GM12878 (cell line): ENCODE measurements at regions not wholly inside any gene's neighbourhood (a gene's known extent, or its start where the extent isn't known, plus 50 kb on each side); places are given as distances from the start of the nearest gene placed in this dataset.

Experiments
- ATAC-seq: fragments of 200-7000 bp; cut with Tn5 transposase; 3 replicates; pipeline ENCODE4 v1.9.1; 2020; ENCODE audit warnings: mild to moderate bottlenecking, moderate library complexity
- BruUV-seq: library from RNA; stranded (reverse); fragments of 400-500 nt; replicated peaks from 2 replicates; lab custom pipeline; 2021; lab: Mats Ljungman, UMichigan
- CTCF ChIA-PET: fragments of 300-600 bp; sonication (Branson Sonifier 250); formaldehyde crosslinking; extraction: SDS; loops from one replicate; lab custom pipeline; 2021; ENCODE audit warnings: inconsistent platforms; lab: Yijun Ruan, JAX
- POLR2A ChIA-PET: fragments of 350-600 bp; formaldehyde crosslinking; extraction: SDS; loops from one replicate; lab custom pipeline; 2021; ENCODE audit warnings: inconsistent platforms; lab: Charles Lee
- RAD21 ChIA-PET: fragments of 300-600 bp; sonication (Branson Sonifier 250); formaldehyde crosslinking; loops from one replicate; lab custom pipeline; 2023; ENCODE audit warnings: antibody characterized with exemption; ENCODE audit not compliant: unreplicated experiment; lab: Charles Lee
- SMC1A ChIA-PET: fragments of 300-600 bp; sonication (Branson Sonifier 250); formaldehyde crosslinking; loops from one replicate; lab custom pipeline; 2023; ENCODE audit not compliant: unreplicated experiment, uncharacterized antibody; lab: Charles Lee
- DNase-seq: peaks from one replicate; pipeline ENCODE4 v3.0.0-alpha.2; 2011; ENCODE audit warnings: low read depth, low spot score
- FAIRE-seq: peaks from 3 replicates; lab custom pipeline; 2011; peaks lifted over from hg19 to GRCh38; lab: Jason Lieb, UNC
- H2AFZ ChIP-seq: 2 replicates; pipeline ENCODE4 v1.6.0; 2011; ENCODE audit warnings: low read depth, low read length, control low read depth; ENCODE audit not compliant: control insufficient read depth
- H3K27ac ChIP-seq: 2 replicates; pipeline ENCODE4 v1.5.1; 2011; ENCODE audit warnings: control low read depth; ENCODE audit not compliant: control insufficient read depth, insufficient read depth
- H3K27me3 ChIP-seq, 2 experiments: replicated peaks in 1 of 2; 2 replicates each; pipeline versions ENCODE4 v1.6.0 to v1.6.1; 2011; ENCODE audit warnings: low read length in 1 of 2; ENCODE audit not compliant: control insufficient read depth in 2 of 2, insufficient read depth in 2 of 2
- H3K36me3 ChIP-seq, 2 experiments: 2 replicates each; pipeline ENCODE4 v1.5.1; 2011; ENCODE audit warnings: low read length in 1 of 2; ENCODE audit not compliant: control insufficient read depth in 2 of 2, insufficient read depth in 2 of 2
- H3K4me1 ChIP-seq: 2 replicates; pipeline ENCODE4 v1.6.1; 2011; ENCODE audit warnings: mild to moderate bottlenecking, low read length, moderate library complexity, mixed read lengths; ENCODE audit not compliant: control insufficient read depth, insufficient read depth
- H3K4me2 ChIP-seq: 2 replicates; pipeline ENCODE4 v1.6.0; 2011; ENCODE audit warnings: control low read depth; ENCODE audit not compliant: control insufficient read depth, insufficient read depth
- H3K4me3 ChIP-seq: fragments of 200-600 bp; sonication (generic); 2 replicates; pipeline ENCODE4 v1.5.1; 2016
- H3K79me2 ChIP-seq: 2 replicates; pipeline ENCODE4 v1.6.0; 2011; ENCODE audit warnings: low read length; ENCODE audit not compliant: control insufficient read depth, insufficient read depth
- H3K9ac ChIP-seq: 2 replicates; pipeline ENCODE4 v1.8.0; 2011; ENCODE audit warnings: low read length, control low read depth, mixed read lengths; ENCODE audit not compliant: control insufficient read depth, insufficient read depth
- H3K9me3 ChIP-seq: replicated peaks from 3 replicates; pipeline ENCODE4 v1.5.1; 2011; ENCODE audit warnings: mild to moderate bottlenecking, low read length; ENCODE audit not compliant: control insufficient read depth, insufficient read depth
- H4K20me1 ChIP-seq: 2 replicates; pipeline ENCODE4 v1.6.0; 2011; ENCODE audit not compliant: control insufficient read depth, insufficient read depth
- BHLHE40 ChIP-seq, 2 experiments: fragments of 450-650 bp in 1 of 2; IDR thresholded peaks; 2 replicates each; pipeline ENCODE4 v1.6.1; 2011 to 2017; ENCODE audit warnings: low read depth in 2 of 2, borderline replicate concordance in 1 of 2, improper control_type of control experiment in 1 of 2, low read length in 1 of 2, mild to moderate bottlenecking in 1 of 2
- CBFB ChIP-seq: IDR thresholded peaks from 2 replicates; pipeline ENCODE4 v1.6.1; 2016; ENCODE audit warnings: antibody characterized with exemption, low read depth
- CBX3 ChIP-seq: fragments of 200-600 bp; sonication (generic); IDR thresholded peaks from 2 replicates; pipeline ENCODE4 v1.6.1; 2016; ENCODE audit warnings: low read depth, borderline replicate concordance
- MYB ChIP-seq: fragments of 150-350 bp; IDR thresholded peaks from 2 replicates; pipeline ENCODE4 v1.6.1; 2014; ENCODE audit warnings: mild to moderate bottlenecking, low read depth, low read length, borderline replicate concordance
- NBN ChIP-seq: fragments of 450-650 bp; IDR thresholded peaks from 2 replicates; pipeline ENCODE4 v1.6.1; 2016
- POLR2AphosphoS5 ChIP-seq: IDR thresholded peaks from 2 replicates; pipeline ENCODE4 v1.6.1; 2011; ENCODE audit warnings: mild to moderate bottlenecking, low read length, inconsistent platforms
- SIN3A ChIP-seq: IDR thresholded peaks from 2 replicates; pipeline ENCODE4 v1.6.1; 2012; ENCODE audit warnings: low read depth, low read length, improper control_type of control experiment
- SMARCA5 ChIP-seq: fragments of 450-650 bp; IDR thresholded peaks from 2 replicates; pipeline ENCODE4 v1.6.1; 2017; ENCODE audit warnings: mild to moderate bottlenecking
- SMC3 ChIP-seq: IDR thresholded peaks from 2 replicates; pipeline ENCODE4 v1.6.1; 2011; ENCODE audit warnings: low read length, improper control_type of control experiment, borderline replicate concordance
- SREBF1 ChIP-seq: IDR thresholded peaks from 2 replicates; pipeline ENCODE4 v1.6.1; 2012; ENCODE audit warnings: mild to moderate bottlenecking, low read length
- SUPT20H ChIP-seq: IDR thresholded peaks from 2 replicates; pipeline ENCODE4 v1.6.1; 2011; ENCODE audit warnings: low read depth, mild to moderate bottlenecking, low read length, moderate library complexity, borderline replicate concordance; ENCODE audit not compliant: control insufficient read depth
- TARDBP ChIP-seq: IDR thresholded peaks from 2 replicates; pipeline ENCODE4 v1.6.1; 2016; ENCODE audit warnings: borderline replicate concordance
- WGBS: methylation state at CpG from one replicate; pipeline ENCODE4 v1.1.6; 2016; ENCODE audit warnings: low lambda C conversion rate; ENCODE audit not compliant: insufficient replicate concordance, insufficient coverage; ENCODE audit errors: missing lambda C conversion rate; 5-methylcytosine and 5-hydroxymethylcytosine counted together
- in situ Hi-C: fragments of 300-500 bp; cut with MboI; formaldehyde crosslinking; loops from 9 replicates; pipeline ENCODE4 v1.14.3; 2018; ENCODE audit warnings: mixed read lengths
- intact Hi-C: fragments of 100-400 bp; cut with micrococcal nuclease; formaldehyde crosslinking; loops from one replicate; pipeline ENCODE4 v1.14.2; 2022; ENCODE audit not compliant: unreplicated experiment
- TF ChIP-seq, protein P1 (sequence below): IDR thresholded peaks from 2 replicates; pipeline ENCODE4 v1.6.1; 2012; ENCODE audit warnings: low read depth, low read length, improper control_type of control experiment
- TF ChIP-seq, protein P2 (sequence below): fragments of 450-650 bp; IDR thresholded peaks from 2 replicates; pipeline ENCODE4 v1.6.1; 2017; ENCODE audit warnings: mild to moderate bottlenecking, low read depth, inconsistent platforms; ENCODE audit not compliant: poor library complexity, severe bottlenecking

DNA sequence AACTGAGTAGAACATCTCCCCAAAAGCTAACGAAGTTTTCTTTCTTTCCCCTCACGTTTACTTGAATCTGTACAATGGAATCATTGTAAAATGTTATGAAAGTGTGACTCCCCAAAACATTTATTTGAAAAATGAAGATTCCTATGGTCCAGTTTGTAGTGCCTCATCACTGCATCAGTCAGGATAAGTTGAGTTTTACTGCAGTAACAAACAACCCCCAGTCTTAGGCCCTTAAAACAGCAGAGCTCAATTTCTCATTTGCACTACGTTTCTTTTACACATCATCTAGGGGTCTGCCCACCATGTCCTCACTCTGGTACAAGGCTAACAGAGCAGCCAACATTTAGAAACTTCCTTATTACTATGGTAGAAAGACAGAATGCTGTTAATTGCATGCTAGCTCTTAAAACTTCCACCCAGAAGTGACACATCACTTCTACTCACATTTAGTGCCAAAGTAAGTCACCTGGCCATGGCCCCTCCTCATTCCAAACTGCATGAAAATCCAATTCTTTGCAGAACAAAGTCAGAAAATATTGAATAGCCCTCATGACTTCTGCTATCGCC lies 546.4 kb downstream of the MED13L start:
- Histone ChIP-seq H4K20me1 (no peaks in the 10 kb centered on the region), H3K27me3 (no peaks in the 10 kb centered on the region), H3K9me3 (no peaks in the 10 kb centered on the region), H2AFZ (no peak overlapping the region), H3K9ac (no peak overlapping the region), H3K4me1 (no peaks in the 10 kb centered on the region), H3K79me2 (no peaks in the 10 kb centered on the region), H3K27ac (no peak overlapping the region), H3K4me3 (no peak overlapping the region), H3K36me3 (no peaks in the 10 kb centered on the region), H3K4me2 (no peak overlapping the region)
- DNase-seq (no peak), ATAC-seq (no peak), FAIRE-seq (no peak)
- 12% methylated on average over 4 of the region's 4 CpGs for WGBS
- ChIA-PET CTCF (no interaction called here), POLR2A (no interaction called here), SMC1A (no interaction called here), RAD21 (no interaction called here)
- intact Hi-C loops = no loop called here
- in situ Hi-C loops = no loop called here
- TF ChIP-seq BHLHE40 (IDR thresholded peaks at IDR 0.05; ENCODE audit: borderline replicate concordance in 1 of 2, low read depth in 2 of 2, low read length in 1 of 2) (no peak), SREBF1 (no peak), NBN (no peak), POLR2AphosphoS5 (no peak), CBFB (no peak), MYB (no peak)
- BruUV-seq = no TSS peak

DNA sequence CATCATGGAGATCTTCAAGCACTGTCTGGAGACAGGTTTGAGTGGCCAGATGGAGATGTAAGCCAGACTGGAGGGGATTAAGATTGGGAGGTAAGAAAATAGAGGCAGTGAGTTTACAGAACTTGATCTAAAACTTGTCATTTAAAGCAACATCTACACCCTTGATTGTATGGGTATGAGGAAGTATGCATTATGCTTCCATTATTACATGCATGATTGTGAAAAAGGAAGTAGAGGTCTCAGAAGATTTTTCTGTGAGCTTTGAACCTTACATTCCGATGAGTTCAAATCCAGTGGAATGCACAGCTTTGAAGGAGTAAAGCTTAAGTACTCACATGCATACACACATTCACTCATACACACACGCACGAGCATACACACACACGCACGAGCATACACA lies 550.8 kb downstream of the MED13L start:
- in situ Hi-C loops (no loop called here), intact Hi-C loops (no loop called here)
- Histone ChIP-seq H4K20me1 (no peaks in the 10 kb centered on the region), H3K4me3 (no peak overlapping the region), H3K4me1 (no peaks in the 10 kb centered on the region), H3K4me2 (no peak overlapping the region), H3K9ac (no peak overlapping the region), H3K79me2 (no peaks in the 10 kb centered on the region), H3K27ac (no peak overlapping the region), H3K27me3 (no peaks in the 10 kb centered on the region), H2AFZ (no peak overlapping the region), H3K9me3 (no peaks in the 10 kb centered on the region), H3K36me3 (no peaks in the 10 kb centered on the region)
- WGBS = 63% methylated on average over 5 of the region's 5 CpGs
- ChIA-PET SMC1A (interaction anchor here (1.0 kb wide), 1 partner anchor 470 kb away, joined by 3 read pairs; no protein-coding TSS in a partner anchor), POLR2A (no interaction called here), RAD21 (no interaction called here), CTCF (no interaction called here)
- no peak for ATAC-seq
- FAIRE-seq = no peak
- no TSS peak for BruUV-seq
- no peak for DNase-seq
- TF ChIP-seq SMARCA5 (no peak), SMC3 (no peak), SIN3A (no peak), POLR2AphosphoS5 (no peak), SUPT20H (no peak), TARDBP (no peak), CBX3 (no peak)
- TF ChIP-seq, protein P1, sequence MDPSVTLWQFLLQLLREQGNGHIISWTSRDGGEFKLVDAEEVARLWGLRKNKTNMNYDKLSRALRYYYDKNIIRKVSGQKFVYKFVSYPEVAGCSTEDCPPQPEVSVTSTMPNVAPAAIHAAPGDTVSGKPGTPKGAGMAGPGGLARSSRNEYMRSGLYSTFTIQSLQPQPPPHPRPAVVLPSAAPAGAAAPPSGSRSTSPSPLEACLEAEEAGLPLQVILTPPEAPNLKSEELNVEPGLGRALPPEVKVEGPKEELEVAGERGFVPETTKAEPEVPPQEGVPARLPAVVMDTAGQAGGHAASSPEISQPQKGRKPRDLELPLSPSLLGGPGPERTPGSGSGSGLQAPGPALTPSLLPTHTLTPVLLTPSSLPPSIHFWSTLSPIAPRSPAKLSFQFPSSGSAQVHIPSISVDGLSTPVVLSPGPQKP = no peak
- TF ChIP-seq, protein P2, sequence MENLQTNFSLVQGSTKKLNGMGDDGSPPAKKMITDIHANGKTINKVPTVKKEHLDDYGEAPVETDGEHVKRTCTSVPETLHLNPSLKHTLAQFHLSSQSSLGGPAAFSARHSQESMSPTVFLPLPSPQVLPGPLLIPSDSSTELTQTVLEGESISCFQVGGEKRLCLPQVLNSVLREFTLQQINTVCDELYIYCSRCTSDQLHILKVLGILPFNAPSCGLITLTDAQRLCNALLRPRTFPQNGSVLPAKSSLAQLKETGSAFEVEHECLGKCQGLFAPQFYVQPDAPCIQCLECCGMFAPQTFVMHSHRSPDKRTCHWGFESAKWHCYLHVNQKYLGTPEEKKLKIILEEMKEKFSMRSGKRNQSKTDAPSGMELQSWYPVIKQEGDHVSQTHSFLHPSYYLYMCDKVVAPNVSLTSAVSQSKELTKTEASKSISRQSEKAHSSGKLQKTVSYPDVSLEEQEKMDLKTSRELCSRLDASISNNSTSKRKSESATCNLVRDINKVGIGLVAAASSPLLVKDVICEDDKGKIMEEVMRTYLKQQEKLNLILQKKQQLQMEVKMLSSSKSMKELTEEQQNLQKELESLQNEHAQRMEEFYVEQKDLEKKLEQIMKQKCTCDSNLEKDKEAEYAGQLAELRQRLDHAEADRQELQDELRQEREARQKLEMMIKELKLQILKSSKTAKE = no peak
